ENCODE measurements at regions not wholly inside any gene's neighbourhood (a gene's known extent, or its start where the extent isn't known, plus 50 kb on each side); places are given as distances from the start of the nearest gene placed in this dataset.

- no peak overlapping the region for H3T11ph ChIP-seq (ENCODE audit: low read length)
- no peaks in the 10 kb centered on the region for H3K79me2 ChIP-seq (ENCODE audit: insufficient read depth, low read length)
- H3K23me2 ChIP-seq (ENCODE audit: insufficient read length, low read depth, low read length, poor library complexity, severe bottlenecking), result no peaks in the 10 kb centered on the region
- no peaks in the 10 kb centered on the region for H3K27me3 Mint-ChIP-seq (ENCODE audit: low read depth)
- no peak overlapping the region for H2BK120ac ChIP-seq (ENCODE audit: low read depth, low read length, poor library complexity, severe bottlenecking)
- no peak overlapping the region for H3K18ac ChIP-seq (ENCODE audit: insufficient read length, low read depth, low read length)
- H3K4me2 ChIP-seq (ENCODE audit: insufficient read depth, insufficient read length, low read length), result no peak overlapping the region
- no peak overlapping the region for H3K27ac Mint-ChIP-seq
- no peak overlapping the region for H3K9ac ChIP-seq (ENCODE audit: extremely low read depth, insufficient read length, low read length)
- no peaks in the 10 kb centered on the region for H3K9me3 ChIP-seq (ENCODE audit: control insufficient read depth, low read depth, low read length)
- H3K36me3 Mint-ChIP-seq (ENCODE audit: insufficient read depth in 1 of 3, low read depth in 3 of 3), result no peaks in the 10 kb centered on the region
- H3K14ac ChIP-seq (ENCODE audit: insufficient read depth, low read length), result no peak overlapping the region
- H3K4ac ChIP-seq (ENCODE audit: low read depth, low read length), result no peak overlapping the region
- no CpG with 5 or more reads among the region's 9 CpGs for WGBS (ENCODE audit: extremely low coverage, insufficient read length, low lambda C conversion rate)
- H2BK5ac ChIP-seq (ENCODE audit: insufficient read length, low read length), result no peak overlapping the region
- H3K27me3 ChIP-seq (ENCODE audit: insufficient read depth, low read length), result no peaks in the 10 kb centered on the region
- no peak for TF ChIP-seq CTCF (conservative IDR thresholded peaks at IDR 0.05)
- no peak overlapping the region for H2AK5ac ChIP-seq (ENCODE audit: insufficient read length, low read length)
- DNase-seq, result no peak
- no peak overlapping the region for H3K56ac ChIP-seq (ENCODE audit: insufficient read length, low read depth, low read length)
- no peak overlapping the region for H4K91ac ChIP-seq (ENCODE audit: insufficient read length, low read depth, low read length)
- no peak overlapping the region for H3K27ac ChIP-seq (ENCODE audit: insufficient read length, low read depth, low read length)
- H4K5ac ChIP-seq (ENCODE audit: insufficient read length, low read depth, low read length), result no peak overlapping the region
- no peak overlapping the region for H2AFZ ChIP-seq (ENCODE audit: low read length)
- H2BK20ac ChIP-seq (ENCODE audit: low read depth, low read length, poor library complexity, severe bottlenecking), result no peak overlapping the region
- H4K8ac ChIP-seq (replicated peaks; ENCODE audit: insufficient read length, low read depth, low read length), result no peak overlapping the region
- H2BK12ac ChIP-seq (ENCODE audit: insufficient read length, low read depth, low read length), result no peak overlapping the region
- H3K9me3 Mint-ChIP-seq, result peaks cover 4 to 6% of the 10 kb centered on the region in 2 experiments; a peak in 3 of 5 replicates
- H3K4me1 ChIP-seq (ENCODE audit: insufficient read depth, low read length), result no peaks in the 10 kb centered on the region
- H3K23ac ChIP-seq (ENCODE audit: insufficient read length, low read depth, low read length), result no peak overlapping the region
- H2BK15ac ChIP-seq (ENCODE audit: low read depth, low read length), result no peak overlapping the region
- no peak overlapping the region for H3K4me3 Mint-ChIP-seq
- no peaks in the 10 kb centered on the region for H3K79me1 ChIP-seq (ENCODE audit: insufficient read depth, low read depth, low read length, poor library complexity, severe bottlenecking)
- H4K20me1 ChIP-seq (ENCODE audit: control insufficient read depth, insufficient read depth, insufficient read length), result no peaks in the 10 kb centered on the region
- peaks cover 0 to 4% of the 10 kb centered on the region in 2 experiments; a peak in 1 of 4 replicates for H3K4me1 Mint-ChIP-seq
These were observed 287.7 kb downstream of the FBXO15 start for GRCh38 chr18:73859837-73860397.

Measured in H9 (cell line).